Mucosa of rectum (tissue), 2 donors: ENCODE measurements at regions not wholly inside any gene's neighbourhood (a gene's known extent, or its start where the extent isn't known, plus 50 kb on each side); places are given as distances from the start of the nearest gene placed in this dataset.

Experiments used
- H3K27ac ChIP-seq, 2 donors: one replicate each; pipeline ENCODE4 v1.7.0; 2013; ENCODE audit warnings: inconsistent platforms in 2 of 2, low read depth in 2 of 2, low read length in 2 of 2
- H3K27me3 ChIP-seq, 2 donors: one replicate each; pipeline ENCODE4 v1.7.0; 2013; ENCODE audit warnings: low read length in 2 of 2; ENCODE audit not compliant: control insufficient read depth in 2 of 2, insufficient read depth in 2 of 2
- H3K36me3 ChIP-seq, 2 donors: one replicate each; pipeline ENCODE4 v1.7.0; 2013; ENCODE audit warnings: low read length in 2 of 2; ENCODE audit not compliant: control insufficient read depth in 2 of 2, insufficient read depth in 2 of 2
- H3K4me1 ChIP-seq, 2 donors: one replicate each; pipeline ENCODE4 v1.7.0; 2013; ENCODE audit warnings: low read length in 2 of 2, mild to moderate bottlenecking in 1 of 2; ENCODE audit not compliant: control insufficient read depth in 2 of 2, insufficient read depth in 2 of 2
- H3K4me3 ChIP-seq, 2 donors: one replicate each; pipeline ENCODE4 v1.7.0; 2013; ENCODE audit warnings: low read length in 2 of 2
- H3K9ac ChIP-seq, 2 donors: one replicate each; pipeline ENCODE4 v1.7.0; 2013; ENCODE audit warnings: low read length in 2 of 2, low read depth in 1 of 2, mild to moderate bottlenecking in 1 of 2
- H3K9me3 ChIP-seq, 2 donors: one replicate each; pipeline ENCODE4 v1.7.0; 2013; ENCODE audit warnings: low read length in 2 of 2; ENCODE audit not compliant: control insufficient read depth in 2 of 2
- donor health status: healthy.
- donor health status: Normal muscosa, but diverticular disease.

GRCh38 chr2:204454672-204455380 lies 90.4 kb upstream of the PARD3B start:
- H3K4me3 ChIP-seq = no peak overlapping the region
- no peaks in the 10 kb centered on the region for H3K9me3 ChIP-seq
- H3K36me3 ChIP-seq = no peaks in the 10 kb centered on the region
- no peak overlapping the region for H3K27ac ChIP-seq
- H3K27me3 ChIP-seq = no peaks in the 10 kb centered on the region
- H3K9ac ChIP-seq = no peak overlapping the region
- H3K4me1 ChIP-seq = peaks cover 6 to 11% of the 10 kb centered on the region in 2 donors

GRCh38 chr2:204468746-204469429 lies 76.4 kb upstream of the PARD3B start:
- Histone ChIP-seq H3K27ac (no peak overlapping the region), H3K9me3 (no peaks in the 10 kb centered on the region), H3K27me3 (no peaks in the 10 kb centered on the region), H3K4me1 (no peaks in the 10 kb centered on the region), H3K4me3 (no peak overlapping the region), H3K9ac (no peak overlapping the region), H3K36me3 (no peaks in the 10 kb centered on the region)

GRCh38 chr2:204470178-204470620 lies 75.1 kb upstream of the PARD3B start:
- Histone ChIP-seq H3K9me3 (no peaks in the 10 kb centered on the region), H3K36me3 (no peaks in the 10 kb centered on the region), H3K27me3 (no peaks in the 10 kb centered on the region), H3K9ac (no peak overlapping the region), H3K27ac (no peak overlapping the region), H3K4me1 (no peaks in the 10 kb centered on the region), H3K4me3 (no peak overlapping the region)

- H3K36me3 ChIP-seq = no peaks in the 10 kb centered on the region
- no peaks in the 10 kb centered on the region for H3K4me1 ChIP-seq
- no peaks in the 10 kb centered on the region for H3K9me3 ChIP-seq
- H3K27me3 ChIP-seq = no peaks in the 10 kb centered on the region
- H3K9ac ChIP-seq = no peak overlapping the region
- H3K27ac ChIP-seq = no peak overlapping the region
- no peak overlapping the region for H3K4me3 ChIP-seq
These were observed 74.6 kb upstream of the PARD3B start for GRCh38 chr2:204470621-204471196.

- no peak overlapping the region for H3K4me3 ChIP-seq
- no peaks in the 10 kb centered on the region for H3K9me3 ChIP-seq
- H3K36me3 ChIP-seq = no peaks in the 10 kb centered on the region
- H3K27ac ChIP-seq = no peak overlapping the region
- no peak overlapping the region for H3K9ac ChIP-seq
- no peaks in the 10 kb centered on the region for H3K4me1 ChIP-seq
- H3K27me3 ChIP-seq = no peaks in the 10 kb centered on the region
These were observed 72.9 kb upstream of the PARD3B start for GRCh38 chr2:204472375-204472774.

- H3K9me3 ChIP-seq = no peaks in the 10 kb centered on the region
- no peak overlapping the region for H3K4me3 ChIP-seq
- H3K27ac ChIP-seq = no peak overlapping the region
- H3K4me1 ChIP-seq = no peaks in the 10 kb centered on the region
- no peak overlapping the region for H3K9ac ChIP-seq
- H3K36me3 ChIP-seq = no peaks in the 10 kb centered on the region
- H3K27me3 ChIP-seq = no peaks in the 10 kb centered on the region
These were observed 72.1 kb upstream of the PARD3B start for GRCh38 chr2:204473224-204473623.

- Histone ChIP-seq H3K27ac (no peak overlapping the region), H3K4me3 (no peak overlapping the region), H3K9ac (no peak overlapping the region), H3K27me3 (no peaks in the 10 kb centered on the region), H3K4me1 (no peaks in the 10 kb centered on the region), H3K36me3 (no peaks in the 10 kb centered on the region), H3K9me3 (no peaks in the 10 kb centered on the region)
These were observed 69.9 kb upstream of the PARD3B start for GRCh38 chr2:204475399-204475798.

GRCh38 chr2:204477358-204477950 lies 67.8 kb upstream of the PARD3B start:
- no peak overlapping the region for H3K4me3 ChIP-seq
- H3K27ac ChIP-seq = no peak overlapping the region
- H3K4me1 ChIP-seq = no peaks in the 10 kb centered on the region
- H3K27me3 ChIP-seq = no peaks in the 10 kb centered on the region
- no peaks in the 10 kb centered on the region for H3K36me3 ChIP-seq
- H3K9ac ChIP-seq = no peak overlapping the region
- no peaks in the 10 kb centered on the region for H3K9me3 ChIP-seq

- Histone ChIP-seq H3K27ac (no peak overlapping the region), H3K9ac (no peak overlapping the region), H3K36me3 (no peaks in the 10 kb centered on the region), H3K4me1 (no peaks in the 10 kb centered on the region), H3K9me3 (no peaks in the 10 kb centered on the region), H3K27me3 (no peaks in the 10 kb centered on the region), H3K4me3 (no peak overlapping the region)
These were observed 65.7 kb upstream of the PARD3B start for GRCh38 chr2:204479557-204479956.

- Histone ChIP-seq H3K9ac (no peak overlapping the region), H3K9me3 (no peaks in the 10 kb centered on the region), H3K4me1 (no peaks in the 10 kb centered on the region), H3K36me3 (no peaks in the 10 kb centered on the region), H3K27ac (no peak overlapping the region), H3K4me3 (no peak overlapping the region), H3K27me3 (no peaks in the 10 kb centered on the region)
These were observed 64.6 kb upstream of the PARD3B start for GRCh38 chr2:204480676-204481075.
